Hepatocyte (in vitro differentiated cells): ENCODE measurements at regions not wholly inside any gene's neighbourhood (a gene's known extent, or its start where the extent isn't known, plus 50 kb on each side); places are given as distances from the start of the nearest gene placed in this dataset.

Experiments used
- DNase-seq: peaks from one replicate; pipeline ENCODE4 v3.0.0-alpha.2; 2016; ENCODE audit warnings: low spot score
- H2AFZ ChIP-seq: fragments of 200-600 bp; sonication (generic); 2 replicates; pipeline ENCODE4 v1.6.0; 2016; ENCODE audit warnings: antibody characterized with exemption, mild to moderate bottlenecking
- H3K27ac ChIP-seq: fragments of 200-600 bp; sonication (generic); 2 replicates; pipeline ENCODE4 v1.5.1; 2016; ENCODE audit warnings: mild to moderate bottlenecking
- H3K27me3 ChIP-seq: fragments of 200-600 bp; sonication (generic); 2 replicates; pipeline ENCODE4 v1.6.1; 2016
- H3K36me3 ChIP-seq: fragments of 200-600 bp; sonication (generic); replicated peaks from 2 replicates; pipeline ENCODE4 v1.5.1; 2016; ENCODE audit warnings: low read depth; ENCODE audit not compliant: insufficient read depth
- H3K4me1 ChIP-seq: fragments of 200-600 bp; sonication (generic); 2 replicates; pipeline ENCODE4 v1.5.1; 2016; ENCODE audit warnings: mild to moderate bottlenecking, moderate library complexity; ENCODE audit not compliant: insufficient read depth
- H3K4me2 ChIP-seq: fragments of 200-600 bp; sonication (generic); 2 replicates; pipeline ENCODE4 v1.6.0; 2016
- H3K4me3 ChIP-seq: fragments of 200-600 bp; sonication (generic); 2 replicates; pipeline ENCODE4 v1.5.1; 2016; ENCODE audit warnings: mild to moderate bottlenecking
- H3K79me2 ChIP-seq: fragments of 200-600 bp; sonication (generic); 2 replicates; pipeline ENCODE4 v1.6.0; 2017; ENCODE audit warnings: mild to moderate bottlenecking
- H3K9me2 ChIP-seq: fragments of 200-600 bp; sonication (generic); replicated peaks from 2 replicates; pipeline ENCODE4 v1.6.0; 2017; ENCODE audit warnings: mild to moderate bottlenecking; ENCODE audit not compliant: insufficient read depth
- H3K9me3 ChIP-seq: fragments of 200-600 bp; sonication (generic); 2 replicates; pipeline ENCODE4 v1.5.1; 2016; ENCODE audit warnings: low read depth, mild to moderate bottlenecking
- H4K20me1 ChIP-seq: fragments of 200-600 bp; sonication (generic); 2 replicates; pipeline ENCODE4 v1.6.0; 2016; ENCODE audit warnings: mild to moderate bottlenecking; ENCODE audit not compliant: insufficient read depth, poor library complexity, severe bottlenecking
- CTCF ChIP-seq: fragments of 200-600 bp; sonication (generic); IDR thresholded peaks from 2 replicates; pipeline ENCODE4 v1.5.1; 2016; ENCODE audit warnings: antibody characterized with exemption, mild to moderate bottlenecking; ENCODE audit not compliant: poor library complexity
- EZH2 ChIP-seq: fragments of 200-600 bp; sonication (generic); IDR thresholded peaks from 2 replicates; pipeline ENCODE4 v1.6.1; 2016; ENCODE audit warnings: antibody characterized with exemption, mild to moderate bottlenecking, borderline replicate concordance
- EZH2phosphoT487 ChIP-seq: fragments of 200-600 bp; sonication (generic); IDR thresholded peaks from one replicate; pipeline ENCODE4 v1.6.1; 2018; ENCODE audit warnings: antibody characterized with exemption, mild to moderate bottlenecking, low read depth, moderate library complexity; ENCODE audit not compliant: unreplicated experiment, severe bottlenecking
- WGBS: methylation state at CpG from one replicate; pipeline ENCODE4 v1.1.6; 2016; ENCODE audit warnings: low lambda C conversion rate; ENCODE audit errors: missing lambda C conversion rate; 5-methylcytosine and 5-hydroxymethylcytosine counted together

GRCh38 chr16:26563018-26563417 lies 503.7 kb upstream of the C16orf82 start:
- no peak for DNase-seq
- Histone ChIP-seq H3K9me2 (no peaks in the 10 kb centered on the region), H3K27ac (no peak overlapping the region), H3K9me3 (no peaks in the 10 kb centered on the region), H3K36me3 (no peaks in the 10 kb centered on the region), H2AFZ (no peak overlapping the region), H4K20me1 (no peaks in the 10 kb centered on the region), H3K79me2 (no peaks in the 10 kb centered on the region), H3K4me3 (no peak overlapping the region), H3K4me1 (no peaks in the 10 kb centered on the region), H3K4me2 (no peak overlapping the region), H3K27me3 (no peaks in the 10 kb centered on the region)
- TF ChIP-seq EZH2 (no peak), EZH2phosphoT487 (no peak), CTCF (no peak)
- 90% methylated on average over 2 of the region's 2 CpGs for WGBS

GRCh38 chr16:26567356-26567755 lies 499.4 kb upstream of the C16orf82 start:
- Histone ChIP-seq H3K27ac (no peak overlapping the region), H2AFZ (no peak overlapping the region), H3K79me2 (no peaks in the 10 kb centered on the region), H3K4me1 (no peaks in the 10 kb centered on the region), H3K9me2 (no peaks in the 10 kb centered on the region), H3K9me3 (no peaks in the 10 kb centered on the region), H3K4me2 (no peak overlapping the region), H4K20me1 (no peaks in the 10 kb centered on the region), H3K27me3 (no peaks in the 10 kb centered on the region), H3K36me3 (no peaks in the 10 kb centered on the region), H3K4me3 (no peak overlapping the region)
- DNase-seq, result no peak
- TF ChIP-seq EZH2 (no peak), CTCF (no peak), EZH2phosphoT487 (no peak)
- WGBS, result 62% methylated on average over 9 of the region's 9 CpGs

- no peak for TF ChIP-seq EZH2phosphoT487
- peak; percentile 58 for TF ChIP-seq CTCF
- no peak for TF ChIP-seq EZH2
- Histone ChIP-seq H3K36me3 (no peaks in the 10 kb centered on the region), H3K9me2 (no peaks in the 10 kb centered on the region), H2AFZ (no peak overlapping the region), H3K4me1 (no peaks in the 10 kb centered on the region), H3K27ac (no peak overlapping the region), H3K9me3 (no peaks in the 10 kb centered on the region), H3K4me2 (no peak overlapping the region), H3K27me3 (no peaks in the 10 kb centered on the region), H3K4me3 (no peak overlapping the region), H4K20me1 (no peaks in the 10 kb centered on the region), H3K79me2 (no peaks in the 10 kb centered on the region)
- peak; percentile 48 for DNase-seq
These were observed 496.9 kb upstream of the C16orf82 start for GRCh38 chr16:26569793-26570192.

- Histone ChIP-seq H3K36me3 (no peaks in the 10 kb centered on the region), H3K27me3 (no peaks in the 10 kb centered on the region), H3K9me3 (no peaks in the 10 kb centered on the region), H3K79me2 (no peaks in the 10 kb centered on the region), H4K20me1 (no peaks in the 10 kb centered on the region), H3K9me2 (no peaks in the 10 kb centered on the region), H2AFZ (no peak overlapping the region), H3K4me3 (no peak overlapping the region), H3K27ac (no peak overlapping the region), H3K4me2 (no peak overlapping the region), H3K4me1 (no peaks in the 10 kb centered on the region)
- DNase-seq, result no peak
- WGBS, result 89% methylated on average over 1 of the region's 2 CpGs
- TF ChIP-seq EZH2 (no peak), CTCF (no peak), EZH2phosphoT487 (no peak)
These were observed 488.0 kb upstream of the C16orf82 start for GRCh38 chr16:26578748-26579147.
